ENCODE measurements at regions not wholly inside any gene's neighbourhood (a gene's known extent, or its start where the extent isn't known, plus 50 kb on each side); places are given as distances from the start of the nearest gene placed in this dataset.

GRCh38 chr10:121296881-121297585 lies 301.2 kb downstream of the FGFR2 start:
- H3K4me3 ChIP-seq (replicated peaks; ENCODE audit: low read depth, low read length): no peak overlapping the region
- no peak for DNase-seq (ENCODE audit: low read depth)
- no peak for TF ChIP-seq CTCF (IDR thresholded peaks at IDR 0.05; ENCODE audit: low read length, missing control alignments)

- no peak for TF ChIP-seq CTCF (IDR thresholded peaks at IDR 0.05; ENCODE audit: low read length, missing control alignments)
- no peak for DNase-seq (ENCODE audit: low read depth)
- H3K4me3 ChIP-seq (replicated peaks; ENCODE audit: low read depth, low read length): no peak overlapping the region
Observed at GRCh38 chr10:121300723-121301122, 297.5 kb downstream of the FGFR2 start.

DNA sequence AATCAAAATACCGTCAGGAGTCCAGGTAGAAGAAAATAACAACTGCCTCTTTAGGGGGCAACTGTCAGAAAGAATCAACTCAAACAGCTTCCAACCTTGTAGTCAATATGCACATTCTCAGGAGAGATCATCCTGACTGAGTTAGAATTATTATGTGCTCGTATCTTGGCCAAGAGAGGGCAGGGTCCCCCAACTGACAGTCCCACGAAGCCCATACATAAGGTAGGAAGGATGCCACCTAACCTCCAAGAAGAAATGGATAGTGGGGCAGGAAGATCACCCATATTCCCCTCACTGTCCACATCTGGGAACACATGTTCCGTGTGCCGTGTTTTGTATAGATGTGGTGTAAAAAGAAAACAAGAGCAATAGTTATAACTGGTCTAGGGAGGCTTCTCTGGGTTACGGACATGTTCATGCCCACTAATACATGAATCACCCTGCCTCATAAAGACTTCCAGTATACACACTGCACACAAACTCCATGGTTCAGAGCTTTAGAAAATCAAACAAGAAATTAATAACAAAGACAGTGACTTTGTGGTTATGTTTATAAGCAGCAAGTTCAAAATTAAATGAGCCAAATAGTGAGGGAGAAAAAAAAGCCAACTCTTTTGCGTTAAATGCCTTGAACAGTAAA lies 295.6 kb downstream of the FGFR2 start:
- H3K4me3 ChIP-seq (replicated peaks; ENCODE audit: low read depth, low read length): no peak overlapping the region
- DNase-seq (ENCODE audit: low read depth): no peak
- TF ChIP-seq CTCF (IDR thresholded peaks at IDR 0.05; ENCODE audit: low read length, missing control alignments): no peak

- H3K4me3 ChIP-seq (replicated peaks; ENCODE audit: low read depth, low read length): no peak overlapping the region
- TF ChIP-seq CTCF (IDR thresholded peaks at IDR 0.05; ENCODE audit: low read length, missing control alignments): no peak
- DNase-seq (ENCODE audit: low read depth): no peak
Observed at GRCh38 chr10:121303287-121303890, 294.9 kb downstream of the FGFR2 start.

DNA sequence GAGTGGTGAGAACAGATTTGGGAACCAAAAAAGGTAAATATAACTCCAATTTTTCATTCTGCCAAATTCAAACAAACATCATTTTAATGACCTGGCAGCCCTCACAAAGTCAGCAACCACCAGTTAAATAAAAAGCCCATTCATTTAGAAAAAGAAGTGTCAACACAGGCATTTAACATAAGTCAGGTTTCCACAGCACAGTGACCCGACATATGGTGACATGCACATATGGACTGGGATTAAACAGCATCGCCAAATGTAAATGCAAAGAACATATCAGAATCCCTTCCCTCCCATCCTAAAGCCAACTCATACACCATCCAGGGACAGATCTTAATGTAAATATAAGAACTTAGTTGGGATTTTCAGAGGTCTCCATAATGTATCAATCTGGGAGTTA lies 293.2 kb downstream of the FGFR2 start:
- no peak for TF ChIP-seq CTCF (IDR thresholded peaks at IDR 0.05; ENCODE audit: low read length, missing control alignments)
- DNase-seq (ENCODE audit: low read depth): no peak
- no peak overlapping the region for H3K4me3 ChIP-seq (replicated peaks; ENCODE audit: low read depth, low read length)

DNA sequence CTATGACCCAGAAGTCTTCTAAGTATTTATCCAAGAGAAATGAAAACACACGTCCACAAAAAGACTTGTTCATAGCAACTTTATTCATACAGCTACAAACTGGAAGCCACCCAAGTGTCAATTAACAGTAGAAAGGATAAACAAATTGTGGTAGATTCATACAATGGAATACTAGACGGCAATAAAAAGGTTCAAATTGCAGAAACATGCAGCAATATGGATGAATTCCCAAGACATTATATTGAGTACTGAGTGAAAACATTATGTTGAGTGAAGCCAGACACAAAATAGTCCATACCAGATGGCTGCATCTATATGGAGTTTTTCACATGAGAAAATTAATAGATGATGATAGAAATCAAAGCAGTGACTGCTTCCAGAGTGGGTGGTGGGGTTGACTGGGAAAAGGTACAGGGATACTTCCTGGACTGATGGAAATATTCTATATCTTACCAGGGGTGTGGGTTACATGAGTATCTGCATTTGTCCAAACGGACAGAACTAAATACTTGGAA lies 292.0 kb downstream of the FGFR2 start:
- TF ChIP-seq CTCF (IDR thresholded peaks at IDR 0.05; ENCODE audit: low read length, missing control alignments): no peak
- H3K4me3 ChIP-seq (replicated peaks; ENCODE audit: low read depth, low read length): no peak overlapping the region
- no peak for DNase-seq (ENCODE audit: low read depth)
